ENCODE measurements at regions not wholly inside any gene's neighbourhood (a gene's known extent, or its start where the extent isn't known, plus 50 kb on each side); places are given as distances from the start of the nearest gene placed in this dataset.

DNA sequence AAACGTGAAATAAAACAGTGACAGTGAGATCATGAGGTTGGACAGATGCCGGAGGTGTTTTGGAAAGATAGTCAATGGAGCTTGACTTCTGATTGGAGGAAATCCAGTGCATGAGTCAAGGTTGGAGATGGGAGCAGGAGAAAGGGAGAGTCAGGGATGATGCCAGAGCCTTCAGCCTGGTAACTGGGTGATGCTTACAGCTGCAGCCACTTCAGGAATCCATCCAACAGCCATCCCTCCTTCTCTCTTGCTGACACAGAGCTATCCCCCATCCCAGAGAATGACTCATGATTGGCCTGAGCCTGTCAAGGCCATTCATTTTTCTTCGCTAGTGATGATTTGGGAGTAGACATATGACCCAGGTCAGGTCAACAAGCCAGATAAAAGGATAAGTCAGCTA, 112.8 kb downstream of the SAMD5 start:
- DNase-seq = no peak

DNA sequence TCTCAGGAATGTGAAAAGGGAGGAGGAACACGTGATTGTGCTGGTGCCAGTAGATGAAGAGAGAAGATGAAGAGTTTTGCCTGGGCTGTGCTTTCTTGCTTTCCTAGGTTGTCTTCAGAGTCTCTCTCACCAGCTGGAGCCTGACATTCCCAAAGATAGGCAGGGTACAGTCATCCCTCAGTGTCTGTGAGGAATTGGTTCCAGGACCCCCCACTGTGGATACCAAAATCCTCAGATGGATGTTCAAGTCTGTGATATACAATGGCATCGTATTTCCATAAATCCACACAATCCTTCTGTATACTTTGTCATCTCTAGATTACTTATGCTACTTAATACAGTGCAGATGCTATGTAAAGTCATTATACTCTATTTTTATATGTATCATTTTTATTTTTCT, 113.5 kb downstream of the SAMD5 start:
- no peak for DNase-seq

DNA sequence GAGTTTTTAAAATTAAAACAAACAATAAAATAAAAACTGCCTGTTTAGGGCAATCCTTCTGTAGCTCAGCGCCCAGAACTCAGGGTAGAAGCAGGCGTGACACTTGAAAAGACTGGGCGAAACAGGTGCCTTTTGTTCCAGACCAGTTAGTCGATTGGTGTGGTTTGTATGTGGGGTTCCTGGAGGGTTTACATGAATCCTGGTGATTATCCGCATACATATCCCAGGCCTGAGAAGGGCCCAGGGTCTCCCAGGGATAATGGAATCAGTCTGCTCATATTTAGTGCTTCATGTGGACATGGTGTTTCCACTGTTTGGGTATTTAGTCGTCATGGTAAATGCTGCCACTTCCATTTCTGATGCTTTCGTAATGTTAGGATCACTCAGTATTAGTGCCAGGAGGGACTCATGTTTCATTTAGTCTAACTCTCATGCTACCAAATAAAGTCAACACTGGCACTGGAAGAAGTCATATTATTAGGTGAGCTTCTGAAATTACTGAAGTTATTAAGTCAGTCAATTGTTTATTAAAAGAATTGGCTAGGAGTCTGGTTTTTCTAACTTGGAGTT, 116.5 kb downstream of the SAMD5 start:
- DNase-seq = no peak

DNA sequence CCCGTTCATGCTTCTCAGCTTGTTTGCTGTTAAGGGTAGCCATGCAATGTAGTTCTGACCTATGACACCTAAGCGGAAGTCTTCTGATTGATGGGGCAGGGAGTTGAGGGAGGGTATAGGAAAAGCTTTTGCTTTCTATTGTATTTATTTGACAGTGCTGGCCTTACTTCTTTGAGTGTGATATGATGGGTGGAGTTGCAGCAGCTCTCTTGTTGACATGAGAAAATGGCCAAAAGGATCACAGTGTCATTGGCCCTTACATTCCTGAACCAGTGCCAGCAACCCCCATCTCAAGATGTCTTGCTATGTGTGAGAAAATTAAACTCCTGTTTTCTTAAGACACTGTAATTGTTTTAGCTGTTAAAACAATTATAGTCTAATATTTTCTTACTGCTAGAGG, 117.5 kb downstream of the SAMD5 start:
- DNase-seq = no peak

DNA sequence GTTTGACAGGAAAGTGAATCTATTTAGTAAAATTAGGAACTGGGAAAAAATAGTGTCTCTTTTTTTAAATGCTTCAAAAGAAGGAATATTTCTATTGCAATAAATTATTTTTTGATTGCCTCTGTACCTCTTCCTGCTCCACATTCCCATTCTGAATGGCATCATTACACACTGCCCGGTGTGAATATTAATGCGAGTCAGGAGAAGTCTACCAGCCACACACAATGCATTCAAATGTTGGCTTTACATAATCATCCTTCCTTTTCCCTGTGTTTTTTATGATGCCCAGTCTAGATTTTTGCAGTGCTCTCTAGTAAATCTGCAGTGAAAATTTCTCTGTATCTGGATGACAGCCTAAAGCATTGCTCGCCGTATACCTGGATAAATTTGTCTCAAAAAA, 118.9 kb downstream of the SAMD5 start:
- no peak for DNase-seq

DNA sequence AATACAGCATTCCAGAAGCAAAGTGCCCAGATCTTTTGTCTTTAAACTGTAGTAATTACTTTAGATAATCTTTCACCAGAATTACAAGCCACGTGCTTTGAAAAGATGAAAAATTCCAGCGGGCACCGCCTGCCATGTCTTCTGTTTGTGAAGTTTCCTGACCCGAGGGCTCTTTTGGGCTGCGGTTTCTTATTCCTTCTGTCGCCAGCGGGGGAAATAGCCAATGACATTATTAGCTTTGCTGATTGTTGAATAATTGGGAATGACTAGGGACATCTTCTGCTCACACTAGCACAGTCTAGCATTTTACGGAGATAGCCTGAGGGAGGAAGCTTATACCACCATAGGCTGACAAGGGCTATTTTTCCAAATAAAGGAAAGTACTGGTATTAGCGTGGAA, 124.7 kb downstream of the SAMD5 start:
- DNase-seq = no peak

DNA sequence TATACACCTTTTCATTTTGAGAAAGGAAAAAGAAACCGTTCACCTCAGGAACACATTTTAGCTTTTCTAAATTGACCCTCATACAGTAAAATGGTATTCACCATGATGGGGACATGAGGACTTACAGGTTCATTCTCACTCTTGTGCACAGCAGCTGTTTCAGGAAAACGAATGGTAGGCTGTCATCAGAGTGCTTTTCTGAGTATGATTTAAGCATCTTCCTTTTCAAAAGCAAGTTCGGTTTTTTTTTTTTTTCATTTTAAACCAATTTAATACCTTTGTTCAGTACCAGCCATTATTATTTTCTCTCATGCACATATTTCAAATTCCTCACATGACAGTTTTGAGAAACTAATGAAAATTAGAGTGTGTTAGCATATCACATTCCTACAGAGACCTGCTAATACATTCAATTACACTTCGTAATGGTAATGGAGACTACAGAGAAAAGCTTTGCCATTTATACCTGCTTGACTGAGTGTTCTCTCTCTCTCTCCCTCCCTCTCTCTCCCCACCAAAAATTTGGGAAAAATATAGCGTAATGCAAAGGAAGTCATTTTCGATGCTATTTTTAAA, 129.2 kb downstream of the SAMD5 start:
- DNase-seq = no peak

DNA sequence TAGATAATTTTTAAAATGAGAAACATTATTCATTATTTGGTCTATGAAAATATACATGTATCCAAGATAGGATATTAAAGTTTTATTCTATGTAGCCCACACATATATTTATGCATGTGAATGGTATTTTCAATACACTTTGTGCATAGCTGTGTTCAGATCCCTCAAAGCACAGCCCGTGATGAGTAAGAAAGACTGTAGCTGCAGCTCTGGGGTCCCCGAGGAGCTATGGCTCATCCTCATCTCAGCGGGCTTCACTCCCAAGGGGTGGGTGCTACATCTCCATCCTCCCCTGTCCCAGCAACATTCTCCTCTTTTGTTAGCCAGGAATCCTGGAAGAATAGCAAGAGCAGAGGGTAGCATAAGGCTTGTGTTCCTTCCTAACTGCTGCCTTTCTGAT, 130.8 kb downstream of the SAMD5 start:
- no peak for DNase-seq

DNA sequence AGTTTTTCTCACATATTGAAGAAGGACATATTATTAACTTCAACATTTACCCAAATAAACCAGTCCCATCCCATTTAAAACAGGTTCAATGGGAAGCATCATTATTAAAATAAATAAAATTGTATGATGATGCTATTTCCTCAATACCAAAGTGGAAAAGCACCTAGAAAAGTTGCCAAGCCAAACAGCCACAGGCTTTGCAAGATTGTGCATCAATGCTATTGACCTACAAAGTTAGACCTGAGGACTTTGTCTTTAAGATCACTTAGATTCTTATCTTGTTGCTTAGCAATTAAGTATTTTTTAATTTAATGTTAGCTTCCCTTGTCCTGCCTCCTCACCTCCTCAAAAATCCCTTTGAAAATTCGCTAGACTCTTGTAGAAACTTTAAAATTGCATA, 132.1 kb downstream of the SAMD5 start:
- DNase-seq = no peak

DNA sequence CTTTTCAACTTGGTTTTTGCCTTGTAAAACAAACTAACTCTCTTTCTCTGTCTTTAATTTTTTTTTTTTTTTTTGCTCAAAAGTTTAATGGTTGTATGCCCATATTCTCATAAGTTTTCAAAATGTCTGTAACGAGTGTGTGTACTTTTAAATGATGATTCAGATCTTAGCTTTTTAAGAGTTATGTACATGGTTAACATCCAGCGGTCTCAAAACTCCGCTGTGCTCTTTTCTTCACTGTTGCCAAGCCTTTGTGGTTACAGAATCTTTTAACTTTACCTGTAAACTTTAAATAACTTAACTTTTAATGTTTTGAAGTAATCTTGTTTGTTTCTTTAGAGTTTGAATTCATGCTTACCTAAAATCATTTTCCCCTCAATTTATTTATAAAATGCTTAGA, 133.0 kb downstream of the SAMD5 start:
- DNase-seq = no peak

DNA sequence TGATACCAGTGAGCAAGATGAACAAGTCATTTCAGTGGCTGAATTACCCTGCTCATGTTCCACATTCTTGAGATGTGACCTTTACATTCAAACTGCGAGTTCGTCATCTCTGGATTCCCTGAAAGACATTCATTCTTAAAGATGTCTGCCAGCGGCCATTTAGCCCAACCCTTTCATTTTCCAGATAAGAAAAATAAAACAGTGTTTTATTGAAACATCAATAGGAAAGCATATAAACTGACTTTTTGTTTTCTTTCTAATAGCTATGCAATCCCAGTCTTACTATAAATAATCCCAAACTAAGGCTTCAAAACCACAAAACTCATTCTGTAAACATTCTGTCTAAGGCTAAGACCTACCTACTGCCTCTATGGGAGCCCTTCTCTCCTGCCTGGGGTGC, 134.0 kb downstream of the SAMD5 start:
- no peak for DNase-seq

DNA sequence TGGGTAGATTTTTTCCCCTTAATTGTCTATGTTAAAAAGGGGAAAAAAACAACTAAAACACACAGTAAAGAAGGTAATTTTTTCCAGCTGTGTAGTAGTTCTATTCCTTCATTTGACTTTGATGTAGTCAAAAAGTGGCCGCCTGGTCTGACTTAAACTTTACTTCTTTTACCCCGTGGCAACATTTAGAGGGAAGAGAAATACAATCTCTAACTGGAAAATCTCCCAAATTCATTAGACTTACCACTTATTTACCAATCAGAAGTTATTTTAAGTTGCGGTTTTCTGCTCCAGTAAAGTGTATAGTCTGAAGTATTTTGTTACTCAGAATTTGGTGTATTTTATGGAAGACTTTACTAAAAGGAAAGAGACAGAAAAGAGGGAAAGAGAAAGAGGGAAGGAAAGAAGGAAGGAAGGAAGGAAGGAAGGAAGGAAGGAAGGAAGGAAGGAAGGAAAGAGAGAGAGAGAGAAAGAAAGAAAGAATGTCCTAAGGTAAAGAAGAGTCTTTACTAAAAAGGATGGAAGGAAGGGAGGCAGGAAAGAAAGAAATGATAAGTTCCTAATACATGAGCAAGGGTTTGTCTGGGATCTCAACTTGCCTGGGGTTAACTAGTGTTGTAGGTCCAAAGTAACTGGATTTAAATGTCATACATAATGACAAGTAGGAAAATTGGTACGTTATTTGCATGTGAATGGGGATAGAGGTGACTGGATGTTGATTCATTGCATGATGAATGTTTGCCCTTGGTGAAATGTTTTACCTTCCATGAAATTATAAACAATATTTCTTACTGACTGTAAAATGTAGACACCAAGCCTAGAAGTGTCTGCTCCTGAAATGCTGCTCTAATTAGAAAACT, 135.1 kb downstream of the SAMD5 start:
- DNase-seq = no peak

DNA sequence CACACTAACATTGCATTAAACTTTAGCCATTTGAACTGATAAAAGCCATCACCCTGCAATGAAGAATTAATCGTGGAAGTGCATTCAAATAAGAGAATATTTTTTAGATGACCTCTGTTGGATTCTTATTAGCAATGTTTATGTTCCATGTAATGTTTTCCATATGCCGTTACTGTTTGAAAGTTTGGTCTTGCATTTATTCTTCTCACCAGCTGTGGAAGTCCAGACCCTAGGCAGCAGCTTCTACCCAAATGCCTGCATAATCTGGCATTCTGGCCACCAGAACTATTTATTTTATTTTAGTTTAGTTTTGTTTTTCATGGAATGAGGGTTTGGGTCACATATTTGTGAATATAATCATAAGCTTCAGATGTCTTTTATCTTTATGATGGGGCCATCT, 140.4 kb downstream of the SAMD5 start:
- DNase-seq = no peak

DNA sequence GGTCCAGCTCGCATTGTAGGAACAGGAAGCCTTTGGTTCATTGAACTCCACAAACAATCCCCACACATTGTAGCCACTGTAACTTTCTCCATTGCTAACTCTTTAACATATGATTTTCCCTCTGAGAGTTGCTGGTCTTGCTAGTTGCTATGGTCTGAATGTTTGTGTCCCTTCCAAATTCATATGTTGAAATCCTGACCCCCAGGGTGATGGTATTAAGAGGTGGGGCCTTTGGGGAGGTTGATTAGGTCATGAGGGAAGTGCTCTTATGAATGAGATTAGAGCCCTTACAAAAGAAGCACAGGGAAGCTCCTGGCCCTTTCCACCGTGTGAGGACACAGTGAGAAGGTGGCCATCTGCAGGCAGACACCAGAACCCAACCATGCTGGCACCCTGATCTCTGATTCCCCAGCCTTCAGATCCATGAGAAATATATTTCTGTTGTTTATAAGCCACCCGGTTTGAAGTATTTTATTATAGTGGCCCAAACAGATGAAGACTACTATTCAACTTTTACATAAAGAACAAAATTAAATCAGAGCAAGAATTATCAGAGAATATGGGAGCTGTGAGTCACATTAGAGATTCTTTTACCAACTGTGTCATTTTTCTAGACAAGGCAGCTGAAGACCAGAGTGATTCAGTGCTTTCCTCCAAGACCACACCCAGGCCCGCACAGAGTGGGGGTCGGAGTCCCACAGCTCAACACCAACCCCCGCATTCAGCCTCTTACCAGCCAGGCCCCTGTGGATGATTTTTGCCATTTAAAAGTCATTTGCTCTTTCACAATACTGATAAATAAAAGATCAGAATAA, 143.0 kb downstream of the SAMD5 start:
- DNase-seq = no peak

DNA sequence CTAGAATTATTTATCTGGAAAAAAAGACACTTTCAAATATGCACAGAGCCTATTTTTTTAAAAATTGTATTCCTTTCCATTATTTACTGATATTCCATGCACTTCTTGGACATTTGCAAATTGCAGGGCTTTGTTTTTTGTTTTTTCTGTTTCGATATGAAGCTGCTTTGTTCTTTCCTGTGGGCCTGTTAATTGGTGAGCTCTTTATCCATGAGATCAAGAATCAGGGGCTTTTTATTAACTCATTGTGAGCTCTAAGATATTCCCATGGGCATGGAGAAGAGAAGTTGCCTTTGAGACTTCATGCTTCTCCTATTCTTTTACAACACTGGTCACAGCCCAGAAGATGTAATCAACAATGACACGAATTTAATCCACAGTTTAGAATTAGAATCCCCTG, 145.1 kb downstream of the SAMD5 start:
- no peak for DNase-seq

DNA sequence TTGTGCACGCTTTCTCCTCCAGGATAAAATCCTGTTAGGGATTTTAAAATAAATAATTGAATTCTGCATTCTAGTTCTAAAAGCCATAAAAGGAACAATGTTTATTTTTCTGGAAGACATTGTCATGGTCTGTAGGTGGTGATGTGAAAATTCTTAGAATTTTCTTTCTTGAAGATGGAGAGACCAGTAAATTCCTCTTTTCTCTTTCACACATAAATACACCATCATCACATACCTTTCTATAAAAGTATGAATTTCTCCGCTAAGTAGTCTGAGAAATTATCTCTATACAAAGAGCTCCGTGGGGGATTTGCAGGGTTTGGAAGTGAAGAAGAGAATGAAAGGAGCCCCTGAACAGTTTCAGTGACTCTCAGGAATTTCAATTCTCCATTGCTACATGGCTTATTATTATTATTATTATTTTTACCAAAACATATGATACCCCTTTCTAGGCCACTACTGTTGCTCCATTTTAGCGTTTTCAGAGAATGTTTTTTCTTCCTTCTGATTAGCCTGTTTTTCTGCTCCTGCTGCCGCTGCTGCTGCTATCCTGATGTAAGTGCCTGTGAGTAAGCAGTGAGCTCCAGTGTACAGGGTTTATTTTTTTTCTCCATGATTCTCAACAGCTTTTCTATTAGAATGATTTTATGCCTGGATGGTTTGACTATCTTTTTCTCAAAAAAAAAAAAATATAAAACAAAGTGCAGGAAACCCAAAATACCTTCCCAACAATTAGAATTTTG, 145.8 kb downstream of the SAMD5 start:
- DNase-seq = no peak

DNA sequence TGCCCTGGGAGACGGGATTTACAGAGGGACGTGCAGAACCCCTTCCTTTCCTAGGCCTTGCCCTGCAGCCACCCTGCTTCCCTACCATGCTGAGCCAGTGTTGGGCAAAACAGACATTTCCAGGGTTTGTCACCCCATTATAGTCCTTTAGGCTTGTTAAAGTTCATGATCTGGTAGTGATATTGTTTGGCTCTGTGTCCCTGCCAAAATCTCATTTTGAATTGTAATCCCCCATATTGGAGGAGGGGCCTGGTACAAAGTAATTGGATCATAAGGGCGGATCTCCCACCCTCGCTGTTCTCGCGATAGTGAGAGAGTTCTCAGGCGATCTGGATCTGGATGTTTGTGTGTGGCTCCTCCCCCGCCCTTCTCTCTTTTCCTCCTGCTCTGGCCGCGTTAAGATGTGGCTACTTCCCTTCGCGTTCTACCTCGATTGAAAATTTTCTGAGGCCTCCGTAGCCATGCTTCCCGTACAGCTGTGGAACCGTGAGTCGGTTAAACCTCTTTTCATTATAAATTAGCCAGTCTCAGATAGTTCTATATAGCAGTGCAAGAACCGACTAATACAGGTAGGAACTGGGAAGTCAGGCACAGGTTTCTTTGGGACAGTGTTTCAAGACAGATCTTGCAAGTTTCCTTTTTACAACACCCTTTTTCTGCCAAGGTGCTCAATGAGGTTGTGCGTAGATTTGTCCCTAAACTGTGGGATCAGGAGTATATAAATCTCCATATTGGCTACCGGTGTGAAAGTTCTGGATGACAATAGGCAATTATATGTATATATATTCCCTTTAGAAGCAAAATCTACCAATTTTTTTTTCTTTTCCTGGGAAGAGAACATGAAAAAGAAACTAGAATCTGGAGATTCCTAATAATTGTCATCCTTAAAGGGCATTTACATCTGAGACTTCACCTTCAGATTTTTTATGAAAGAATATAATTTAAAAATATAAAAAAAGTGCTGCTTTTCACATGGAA, 152.1 kb downstream of the SAMD5 start:
- DNase-seq = no peak

DNA sequence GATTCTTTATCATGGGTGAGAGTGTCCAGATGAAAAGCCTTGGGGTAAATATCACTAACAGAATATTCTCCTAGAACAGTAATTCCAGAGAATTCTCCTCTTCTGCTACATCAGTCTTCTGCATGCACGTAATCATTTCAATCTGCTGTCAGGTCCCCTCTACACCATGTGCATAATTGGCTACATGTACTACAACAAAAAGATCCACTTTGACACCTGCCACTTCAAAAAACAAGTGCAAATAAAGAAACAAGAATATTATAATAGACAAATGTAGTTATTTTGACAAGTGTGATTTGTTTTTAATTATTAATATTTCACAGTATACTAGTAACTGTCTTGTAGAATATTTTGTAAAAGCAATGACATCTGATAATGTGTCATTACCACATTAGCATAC, 154.2 kb downstream of the SAMD5 start:
- no peak for DNase-seq

DNA sequence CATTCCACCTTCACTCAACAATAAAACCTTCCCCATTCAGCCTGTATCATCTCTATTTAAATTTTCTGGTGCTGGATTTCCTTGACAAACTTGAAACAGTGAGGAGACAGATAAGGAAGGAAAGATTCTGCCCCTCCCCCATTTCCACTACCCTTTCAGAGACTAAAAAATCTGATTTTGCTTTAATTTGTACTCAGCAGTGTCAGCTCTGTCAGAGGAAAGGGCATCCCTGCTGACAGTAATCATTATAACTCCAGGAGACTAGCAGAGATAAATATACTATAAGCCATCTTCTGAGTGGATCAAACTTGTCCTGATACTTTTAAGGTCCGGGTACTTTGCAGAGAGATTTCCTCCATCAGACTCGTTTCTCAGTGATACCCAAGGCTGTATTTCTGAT, 155.6 kb downstream of the SAMD5 start:
- no peak for DNase-seq

DNA sequence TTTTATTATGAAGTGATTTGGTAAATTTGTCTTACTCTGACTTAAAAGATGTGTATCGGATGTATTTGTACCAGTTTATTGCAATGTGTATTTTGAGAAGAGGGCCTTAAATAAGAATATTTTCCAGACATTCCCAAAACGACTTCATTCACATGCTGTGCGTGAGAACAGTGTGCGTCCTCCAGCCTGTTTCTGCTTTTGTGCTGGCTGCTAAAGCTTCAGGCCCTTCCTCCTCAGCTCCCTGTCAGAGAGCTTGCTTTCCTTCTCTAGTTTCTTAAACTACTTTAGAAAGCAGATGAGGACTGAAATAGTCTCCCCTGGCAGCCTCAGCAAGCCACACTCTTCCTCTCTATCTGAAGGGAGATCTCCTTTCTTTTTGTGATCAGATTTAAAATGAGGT, 157.8 kb downstream of the SAMD5 start:
- DNase-seq = no peak

DNA sequence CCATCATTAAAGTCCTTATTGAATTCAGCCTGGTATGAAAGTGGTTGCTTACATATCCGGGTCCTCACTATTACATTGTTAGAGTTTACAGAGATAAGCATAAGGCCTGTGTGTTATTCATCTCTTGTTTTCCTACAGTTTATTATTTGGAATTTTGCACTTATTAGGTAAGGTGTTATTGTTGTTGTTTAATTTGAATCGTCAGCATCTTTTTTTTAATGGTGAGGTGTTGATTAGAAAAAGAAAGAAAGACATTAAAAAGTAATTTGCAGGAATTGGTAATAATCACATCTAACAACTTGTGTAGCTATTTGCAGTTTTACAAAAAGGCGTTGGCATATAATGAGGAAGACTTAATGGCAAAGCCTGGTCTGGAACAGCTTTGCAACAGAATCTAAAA, 158.6 kb downstream of the SAMD5 start:
- no peak for DNase-seq

DNA sequence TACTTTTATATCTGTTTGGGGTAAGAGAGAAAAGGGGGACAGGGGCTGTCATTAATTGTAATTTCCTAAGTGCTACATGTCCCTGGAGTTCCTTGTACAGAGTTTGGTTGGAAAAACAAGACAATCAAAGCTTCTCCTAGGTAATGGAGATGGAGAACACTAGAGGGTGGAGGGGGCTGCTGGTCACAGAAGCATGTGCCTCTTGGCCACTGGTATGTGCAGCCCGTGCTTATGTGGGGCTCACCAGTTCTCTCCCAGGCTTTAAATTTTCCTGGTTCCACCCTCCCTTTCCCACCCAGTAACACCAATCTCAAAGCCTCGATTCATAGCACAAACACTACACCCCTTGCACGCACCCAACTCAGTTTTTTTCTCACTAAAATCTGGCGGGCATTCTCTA, 165.6 kb downstream of the SAMD5 start:
- DNase-seq = no peak
